HG03565 (cell line): ENCODE measurements at regions not wholly inside any gene's neighbourhood (a gene's known extent, or its start where the extent isn't known, plus 50 kb on each side); places are given as distances from the start of the nearest gene placed in this dataset.

Source experiments
- ATAC-seq: cut with Tn5 transposase; IDR thresholded peaks from one replicate; pipeline ENCODE4 v1.9.1; 2021; ENCODE audit warnings: mild to moderate bottlenecking, moderate library complexity; ENCODE audit not compliant: unreplicated experiment

- no peak for ATAC-seq
Measured at GRCh38 chr5:2278825-2279456, 396.2 kb upstream of the IRX4 start.

- ATAC-seq: no peak
Measured at GRCh38 chr5:2277886-2278285, 395.2 kb upstream of the IRX4 start.

GRCh38 chr5:2276101-2276500 is 393.4 kb upstream of the IRX4 start:
- ATAC-seq: no peak

GRCh38 chr5:2272755-2273154 is 390.0 kb upstream of the IRX4 start:
- ATAC-seq: no peak

GRCh38 chr5:2272039-2272438 is 389.3 kb upstream of the IRX4 start:
- no peak for ATAC-seq

- ATAC-seq: no peak
Measured at GRCh38 chr5:2271316-2271715, 388.6 kb upstream of the IRX4 start.

- ATAC-seq: no peak
Measured at GRCh38 chr5:2270467-2270866, 387.7 kb upstream of the IRX4 start.

- no peak for ATAC-seq
Measured at GRCh38 chr5:2269656-2270055, 386.9 kb upstream of the IRX4 start.

GRCh38 chr5:2267991-2268390 is 385.3 kb upstream of the IRX4 start:
- ATAC-seq: no peak

- ATAC-seq: no peak
Measured at GRCh38 chr5:2266641-2267240, 384.0 kb upstream of the IRX4 start.

GRCh38 chr5:2265341-2265740 is 382.6 kb upstream of the IRX4 start:
- ATAC-seq: no peak

GRCh38 chr5:2263763-2264162 is 381.0 kb upstream of the IRX4 start:
- ATAC-seq: no peak

- no peak for ATAC-seq
Measured at GRCh38 chr5:2262620-2263019, 379.9 kb upstream of the IRX4 start.

- no peak for ATAC-seq
Measured at GRCh38 chr5:2261004-2261703, 378.4 kb upstream of the IRX4 start.

- no peak for ATAC-seq
Measured at GRCh38 chr5:2260211-2261003, 377.7 kb upstream of the IRX4 start.

- no peak for ATAC-seq
Measured at GRCh38 chr5:2259494-2260107, 376.9 kb upstream of the IRX4 start.

GRCh38 chr5:2258861-2259260 is 376.1 kb upstream of the IRX4 start:
- ATAC-seq: no peak

GRCh38 chr5:2257326-2258244 is 374.9 kb upstream of the IRX4 start:
- ATAC-seq: no peak

GRCh38 chr5:2256691-2257280 is 374.1 kb upstream of the IRX4 start:
- no peak for ATAC-seq
